ENCODE measurements at regions not wholly inside any gene's neighbourhood (a gene's known extent, or its start where the extent isn't known, plus 50 kb on each side); places are given as distances from the start of the nearest gene placed in this dataset.
"Not testable (repeated sequence)": the region's sequence is repeated elsewhere in the genome, so short reads cannot be mapped to it uniquely, and the experiment has no call there.

- no peak for DNase-seq (ENCODE audit: low read depth)
- H3K4me3 ChIP-seq (ENCODE audit: low read length) = no peak overlapping the region
Measured at GRCh38 chr3:161689584-161690298, 193.1 kb downstream of the OTOL1 start.

GRCh38 chr3:161690299-161690620, 193.7 kb downstream of the OTOL1 start:
- no peak for TF ChIP-seq CTCF (conservative IDR thresholded peaks at IDR 0.05; ENCODE audit: low read depth, low read length)
- H3K4me3 ChIP-seq (ENCODE audit: low read length) = no peak overlapping the region

More at GRCh38 chr3:161689584-161690298, 193.1 kb downstream of the OTOL1 start:
- TF ChIP-seq CTCF (conservative IDR thresholded peaks at IDR 0.05; ENCODE audit: low read depth, low read length) = no peak

DNA sequence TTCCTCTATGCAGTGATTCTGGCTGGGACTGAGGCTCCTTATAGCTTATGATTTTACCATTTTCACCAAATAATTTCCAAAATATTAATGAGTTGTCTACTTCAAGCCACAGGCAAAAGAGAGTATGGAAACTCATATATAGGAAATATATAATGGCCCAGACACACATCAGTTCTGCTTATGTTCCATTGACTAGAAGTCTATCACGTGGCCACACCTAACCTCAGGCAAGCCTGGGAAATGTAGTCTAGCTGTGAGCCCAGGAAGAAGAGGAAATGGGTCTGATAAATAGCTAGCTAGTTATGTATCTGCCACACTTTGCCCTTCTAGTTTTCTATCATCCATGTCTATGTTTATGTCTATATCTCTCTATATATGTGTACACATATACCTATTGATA, 195.1 kb downstream of the OTOL1 start:
- H3K4me3 ChIP-seq (ENCODE audit: low read length) = no peak overlapping the region
- DNase-seq (ENCODE audit: low read depth) = no peak
- TF ChIP-seq CTCF (conservative IDR thresholded peaks at IDR 0.05; ENCODE audit: low read depth, low read length) = no peak

More at GRCh38 chr3:161690299-161690620, 193.7 kb downstream of the OTOL1 start:
- no peak for DNase-seq (ENCODE audit: low read depth)

- DNase-seq (ENCODE audit: low read depth) = no peak
- no peak for TF ChIP-seq CTCF (conservative IDR thresholded peaks at IDR 0.05; ENCODE audit: low read depth, low read length)
- no peak overlapping the region for H3K4me3 ChIP-seq (ENCODE audit: low read length)
Measured at GRCh38 chr3:161694682-161695564, 198.3 kb downstream of the OTOL1 start.

GRCh38 chr3:161695811-161696210, 199.2 kb downstream of the OTOL1 start:
- H3K4me3 ChIP-seq (ENCODE audit: low read length) = no peak overlapping the region
- no peak for DNase-seq (ENCODE audit: low read depth)
- no peak for TF ChIP-seq CTCF (conservative IDR thresholded peaks at IDR 0.05; ENCODE audit: low read depth, low read length)

DNA sequence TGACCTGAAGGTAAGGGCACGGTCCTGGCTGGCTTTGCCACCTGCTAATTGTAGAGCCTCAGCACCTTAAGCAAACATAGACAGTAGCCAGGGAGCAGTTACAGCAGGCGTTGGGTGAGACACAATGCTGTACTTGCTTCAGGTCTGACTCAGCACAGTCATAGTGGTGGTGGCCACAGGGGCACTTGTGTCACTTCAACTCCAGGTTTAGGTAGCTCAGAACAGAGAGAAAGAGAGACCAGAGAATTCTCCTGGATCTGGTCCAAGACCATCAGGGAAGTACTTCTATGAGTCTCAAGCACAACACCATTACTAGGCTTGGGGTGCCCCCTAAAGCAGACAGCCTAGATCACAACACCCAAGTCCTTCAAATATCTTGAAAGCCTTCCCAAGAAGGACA, 204.4 kb downstream of the OTOL1 start:
- TF ChIP-seq CTCF (conservative IDR thresholded peaks at IDR 0.05; ENCODE audit: low read depth, low read length) = no peak
- DNase-seq (ENCODE audit: low read depth) = no peak
- H3K4me3 ChIP-seq (ENCODE audit: low read length) = no peak overlapping the region

DNA sequence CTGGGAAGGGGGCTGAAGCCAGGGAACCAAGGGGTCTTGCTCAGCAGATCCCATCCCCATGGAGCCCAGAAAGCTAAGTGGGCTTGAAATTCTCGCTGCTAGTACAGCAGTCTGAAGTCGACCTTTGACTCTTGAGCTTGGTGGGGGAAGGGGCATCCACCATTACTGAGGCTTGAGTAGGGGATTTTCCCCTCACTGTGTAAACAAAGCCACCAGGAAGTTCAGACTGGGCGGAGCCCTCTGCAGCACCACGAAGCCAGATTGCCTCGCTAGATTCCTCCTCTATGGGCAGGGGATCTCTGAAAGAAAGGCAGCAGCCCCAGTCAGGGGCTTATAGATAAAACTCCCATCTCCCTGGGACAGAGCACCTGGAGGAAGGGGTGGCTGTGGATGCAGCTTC, 210.6 kb downstream of the OTOL1 start:
- H3K4me3 ChIP-seq (ENCODE audit: low read length); DNase-seq (ENCODE audit: low read depth): not testable (repeated sequence)
